Left lobe of liver (tissue), 2 donors: ENCODE measurements at regions not wholly inside any gene's neighbourhood (a gene's known extent, or its start where the extent isn't known, plus 50 kb on each side); places are given as distances from the start of the nearest gene placed in this dataset.
A peak's percentile ranks its signal among the peaks of the same experiment; 100 is the strongest.

Experiments used
- ATAC-seq: fragments of 200-7000 bp; cut with Tn5 transposase; one replicate; pipeline ENCODE4 v1.9.1; 2020; ENCODE audit warnings: mild to moderate bottlenecking, moderate library complexity
- DNase-seq: peaks from one replicate; pipeline ENCODE4 v3.0.0-alpha.2; 2020; ENCODE audit warnings: low spot score
- donor health status: DM: no; HTN: no; CAD: no; lungs with moderate emphysema.
- donor health status: DM: no; HTN: yes; CAD: no.

DNA sequence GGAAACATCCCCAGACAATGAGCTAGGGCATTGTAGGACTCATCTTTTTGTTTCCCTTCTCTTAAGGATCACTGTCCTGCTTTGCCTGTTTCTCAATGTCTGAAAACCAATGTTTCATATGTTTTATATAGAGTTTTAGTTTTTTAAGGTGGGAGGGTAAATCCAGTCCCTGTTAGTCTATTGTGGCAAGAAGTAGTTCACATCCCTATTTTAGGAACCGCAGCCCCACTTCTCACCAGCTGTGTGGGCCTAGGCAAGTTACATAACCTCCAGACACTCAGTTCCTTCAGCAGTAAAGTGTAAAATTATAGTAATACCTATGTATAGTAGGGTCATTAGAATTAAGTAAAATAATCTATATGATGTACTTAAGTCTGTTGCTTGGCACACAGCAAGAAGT is 105.8 kb upstream of the WLS start:
- ATAC-seq (no peak), DNase-seq (no peak)

GRCh38 chr1:68332041-68332440 is 99.7 kb upstream of the WLS start:
- ATAC-seq (no peak), DNase-seq (no peak)

DNA sequence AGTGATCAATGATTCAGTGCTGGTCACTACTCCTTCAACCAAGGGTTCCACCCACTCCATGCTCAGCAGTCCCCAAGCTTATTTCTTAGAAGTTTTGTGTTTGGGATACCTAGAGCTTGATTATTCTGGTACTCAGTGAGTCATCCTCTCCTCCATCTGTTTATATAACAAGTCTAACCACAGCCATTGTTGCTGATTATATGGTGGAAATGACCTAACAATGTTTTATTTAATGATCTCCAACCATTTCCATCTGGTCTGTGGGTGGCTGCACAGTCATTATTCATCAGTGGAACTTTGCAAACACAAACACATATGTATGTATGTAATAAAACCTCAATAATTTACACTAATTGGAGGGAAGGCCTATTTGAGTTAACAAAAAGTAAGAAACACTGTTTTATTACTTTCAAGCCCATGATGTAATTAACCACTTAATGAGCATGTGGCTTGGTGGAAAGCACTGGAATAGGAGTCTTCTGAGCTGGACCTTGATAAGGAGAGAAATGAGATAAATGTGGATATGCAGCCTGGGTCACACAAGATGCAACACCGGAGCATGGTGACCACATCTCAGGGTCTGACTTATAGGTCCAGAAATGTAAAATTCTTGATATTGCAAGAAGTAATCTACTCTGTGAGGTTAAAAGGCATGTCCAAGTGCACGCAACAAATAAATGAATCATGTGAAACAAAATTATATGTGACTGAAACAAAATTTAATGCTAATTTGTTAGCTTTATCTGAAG is 99.0 kb upstream of the WLS start:
- DNase-seq = no peak
- no peak for ATAC-seq

DNA sequence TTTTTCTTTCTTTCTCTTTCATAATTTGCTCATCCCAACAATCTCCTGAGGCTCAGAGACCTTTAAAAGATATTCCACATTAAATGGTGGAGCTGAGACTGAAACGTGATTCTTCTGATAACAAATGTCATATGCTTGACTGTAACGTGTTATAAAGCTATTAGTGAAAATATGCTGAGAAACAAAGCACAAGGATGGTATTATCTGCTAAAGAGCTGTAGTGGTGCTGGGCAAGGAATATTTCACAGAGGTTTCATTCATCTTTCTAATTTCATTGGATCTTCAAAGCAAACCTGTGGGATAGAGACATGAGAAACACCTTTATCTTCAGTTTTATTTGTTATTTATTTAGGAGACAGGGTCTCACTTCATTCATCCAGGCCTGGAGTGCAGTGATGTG is 98.1 kb upstream of the WLS start:
- no peak for DNase-seq
- no peak for ATAC-seq

DNA sequence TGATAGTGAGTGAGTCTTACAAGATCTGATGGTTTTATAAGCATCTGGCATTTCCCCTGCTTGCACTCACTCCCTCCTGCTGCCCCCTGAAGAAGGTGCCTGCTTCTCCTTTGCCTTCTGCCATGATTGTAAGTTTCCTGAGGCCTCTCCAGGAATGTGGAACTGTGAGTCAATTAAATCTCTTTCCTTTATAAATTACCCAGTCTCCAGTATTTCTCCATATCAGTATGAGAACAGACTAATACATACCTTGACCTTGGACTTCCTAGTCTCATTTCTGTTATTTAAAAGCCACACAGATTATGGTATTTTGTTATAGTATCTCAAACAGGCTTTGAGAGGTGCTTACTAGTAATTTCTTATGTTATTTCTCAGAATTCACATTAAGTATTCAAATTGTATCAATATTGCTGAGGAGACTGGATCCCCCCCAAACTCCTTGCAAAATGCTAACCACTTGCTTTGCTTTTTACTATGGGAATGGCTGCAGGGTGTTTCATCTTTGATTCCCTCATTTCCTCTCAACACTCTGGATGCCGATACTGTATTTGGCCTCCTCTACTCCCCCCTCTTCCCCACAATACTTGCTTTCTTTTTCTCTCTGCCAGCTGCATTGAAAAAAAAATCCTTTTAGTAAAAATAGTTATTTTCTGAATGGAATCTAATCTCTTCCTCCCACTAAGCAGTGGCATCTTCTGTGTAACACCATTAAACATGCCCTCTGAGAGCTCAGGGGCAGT is 96.9 kb upstream of the WLS start:
- DNase-seq (no peak), ATAC-seq (no peak)

- DNase-seq = no peak
- no peak for ATAC-seq
Observed at GRCh38 chr1:68328490-68328889, 96.2 kb upstream of the WLS start.

- DNase-seq = no peak
- ATAC-seq = no peak
Observed at GRCh38 chr1:68327414-68327813, 95.1 kb upstream of the WLS start.

GRCh38 chr1:68326481-68326880 is 94.2 kb upstream of the WLS start:
- no peak for ATAC-seq
- no peak for DNase-seq

DNA sequence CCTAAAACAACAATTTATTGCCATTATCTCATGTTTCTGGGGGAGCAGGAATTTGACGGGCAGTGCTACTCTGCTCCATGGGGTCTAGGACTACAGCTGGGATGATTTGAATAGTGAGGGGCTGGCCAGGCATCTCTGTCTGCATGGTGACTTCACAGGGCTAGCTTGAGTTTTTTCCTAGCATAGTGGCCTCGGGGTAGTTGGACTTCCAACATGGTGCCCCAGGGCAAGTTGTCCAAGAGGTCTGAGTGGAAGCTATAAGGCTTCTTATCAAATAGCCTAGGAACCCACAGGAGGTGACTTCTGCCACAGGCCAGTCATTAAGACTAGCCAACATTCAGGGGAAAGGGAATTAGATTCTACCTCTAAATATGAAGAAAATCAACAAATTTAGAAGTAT is 92.0 kb upstream of the WLS start:
- ATAC-seq = no peak

GRCh38 chr1:68322837-68323687 is 90.7 kb upstream of the WLS start:
- ATAC-seq (no peak), DNase-seq (no peak)

More for the DNA sequence above, 92.0 kb upstream of the WLS start:
- no peak for DNase-seq

- ATAC-seq = no peak
- no peak for DNase-seq
Observed at GRCh38 chr1:68322096-68322495, 89.8 kb upstream of the WLS start.

GRCh38 chr1:68321084-68321685 is 88.9 kb upstream of the WLS start:
- DNase-seq = peak; percentile 83
- peak; percentile 100 for ATAC-seq

GRCh38 chr1:68320349-68320748 is 88.0 kb upstream of the WLS start:
- DNase-seq = no peak
- ATAC-seq = no peak

- DNase-seq (no peak), ATAC-seq (no peak)
Observed at GRCh38 chr1:68319907-68320306, 87.6 kb upstream of the WLS start.

DNA sequence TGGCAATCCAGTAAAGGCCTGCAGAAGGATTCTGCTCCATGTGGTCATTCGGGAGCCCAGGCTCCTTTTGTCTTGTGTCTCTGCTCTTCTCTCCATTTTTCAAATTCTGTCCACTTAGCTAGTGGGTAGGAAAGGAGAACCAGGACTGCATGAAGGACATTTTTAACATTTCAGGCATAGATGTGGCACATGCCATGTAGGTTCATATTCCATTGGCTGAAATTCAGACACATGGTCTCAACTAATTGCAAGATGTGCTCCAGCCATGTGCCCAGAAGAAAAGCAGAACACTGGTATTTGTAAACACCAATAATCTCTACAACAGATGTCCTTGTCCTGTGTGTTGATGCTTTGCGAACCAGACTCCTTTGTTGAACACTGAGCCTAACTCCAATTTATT is 85.2 kb upstream of the WLS start:
- no peak for DNase-seq
- ATAC-seq = no peak

DNA sequence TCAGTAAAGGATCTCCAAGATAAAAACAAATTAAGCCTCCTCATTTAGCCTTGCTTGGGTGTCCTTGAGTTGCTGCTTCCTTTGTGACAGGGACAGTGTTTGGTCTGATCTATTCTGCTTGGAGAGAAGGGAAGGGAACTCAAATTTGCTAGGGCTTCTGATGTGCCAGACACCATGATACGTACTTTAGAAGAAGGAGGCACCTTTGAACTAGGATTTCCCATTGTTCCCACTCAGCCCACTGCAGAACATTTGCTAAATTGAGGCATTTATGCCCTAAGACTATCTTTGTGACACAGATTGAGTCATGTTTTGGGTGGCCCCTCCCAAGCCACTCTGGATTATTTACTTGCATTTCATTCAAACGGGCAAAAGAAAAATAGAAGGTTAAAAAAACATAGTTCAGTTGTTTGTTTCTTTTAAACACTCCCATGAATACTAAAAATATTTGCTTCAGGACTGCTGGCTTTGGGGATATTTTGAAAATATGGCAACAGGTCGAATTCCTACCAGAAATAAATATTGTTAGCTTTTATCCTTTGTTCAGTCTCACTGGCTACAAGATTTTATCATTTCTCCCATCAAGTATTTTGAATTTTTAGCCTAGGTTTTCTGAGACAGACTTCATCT is 81.9 kb upstream of the WLS start:
- no peak for DNase-seq
- no peak for ATAC-seq

GRCh38 chr1:68313735-68314134 is 81.4 kb upstream of the WLS start:
- DNase-seq = no peak
- ATAC-seq = no peak

GRCh38 chr1:68308034-68308433 is 75.7 kb upstream of the WLS start:
- ATAC-seq = no peak
- DNase-seq = no peak

- no peak for ATAC-seq
- DNase-seq = no peak
Observed at GRCh38 chr1:68307378-68307787, 75.1 kb upstream of the WLS start.

GRCh38 chr1:68301471-68302001 is 69.2 kb upstream of the WLS start:
- DNase-seq = no peak
- ATAC-seq = no peak
